Glutamatergic neuron (in vitro differentiated cells): ENCODE measurements at regions not wholly inside any gene's neighbourhood (a gene's known extent, or its start where the extent isn't known, plus 50 kb on each side); places are given as distances from the start of the nearest gene placed in this dataset.

ENCODE experiments used
- DNase-seq: peaks from one replicate; pipeline ENCODE4 v3.0.0; 2022
- H3K27ac Mint-ChIP-seq: one replicate; pipeline ENCODE4 v1.8.0; 2020; ENCODE audit warnings: mild to moderate bottlenecking, mixed read lengths, inconsistent platforms; ENCODE audit not compliant: unreplicated experiment
- H3K27me3 Mint-ChIP-seq: one replicate; pipeline ENCODE4 v1.8.0; 2020; ENCODE audit warnings: mild to moderate bottlenecking, moderate library complexity, mixed read lengths, inconsistent platforms; ENCODE audit not compliant: unreplicated experiment
- H3K36me3 Mint-ChIP-seq: one replicate; pipeline ENCODE4 v1.8.0; 2020; ENCODE audit warnings: mild to moderate bottlenecking, mixed read lengths, inconsistent platforms; ENCODE audit not compliant: unreplicated experiment
- H3K4me1 Mint-ChIP-seq: one replicate; pipeline ENCODE4 v1.8.0; 2020; ENCODE audit warnings: mild to moderate bottlenecking, low read depth, mixed read lengths, inconsistent platforms; ENCODE audit not compliant: unreplicated experiment
- H3K4me3 Mint-ChIP-seq: one replicate; pipeline ENCODE4 v1.8.0; 2020; ENCODE audit warnings: mild to moderate bottlenecking, mixed read lengths, inconsistent platforms; ENCODE audit not compliant: unreplicated experiment
- H3K9me3 Mint-ChIP-seq: one replicate; pipeline ENCODE4 v1.8.0; 2020; ENCODE audit warnings: mild to moderate bottlenecking, moderate library complexity, mixed read lengths, inconsistent platforms; ENCODE audit not compliant: unreplicated experiment
- TF ChIP-seq, protein P1 (sequence below): fragments of 200-600 bp; sonication (generic); IDR thresholded peaks from one replicate; pipeline ENCODE4 v1.5.0; 2021; ENCODE audit not compliant: partially characterized antibody, unreplicated experiment

DNA sequence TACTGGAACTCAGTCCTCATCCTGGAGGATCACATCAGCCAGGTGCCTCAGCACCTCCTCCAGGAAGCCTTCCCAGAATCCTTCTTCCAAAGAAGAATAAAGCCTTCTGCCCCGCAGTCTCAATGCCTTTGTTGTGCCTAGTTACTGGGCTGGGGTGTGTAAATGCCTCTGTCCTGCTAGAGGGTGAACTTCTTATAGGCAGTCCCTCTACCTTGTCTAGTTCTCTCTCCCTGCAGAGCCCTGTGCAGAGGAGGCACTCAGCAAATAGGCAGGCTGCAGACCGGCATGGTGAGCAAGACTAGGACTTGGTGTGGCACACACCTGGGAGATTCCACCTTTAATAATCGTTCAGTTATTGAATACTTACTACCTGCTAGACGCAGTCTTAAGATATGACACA lies 104.7 kb upstream of the PCBD1 start:
- Mint-ChIP-seq H3K36me3 (no peaks in the 10 kb centered on the region), H3K9me3 (peaks cover 2% of the 10 kb centered on the region), H3K27ac (no peak overlapping the region), H3K4me3 (no peak overlapping the region), H3K4me1 (no peaks in the 10 kb centered on the region), H3K27me3 (peaks cover 7% of the 10 kb centered on the region)
- TF ChIP-seq, protein P1, sequence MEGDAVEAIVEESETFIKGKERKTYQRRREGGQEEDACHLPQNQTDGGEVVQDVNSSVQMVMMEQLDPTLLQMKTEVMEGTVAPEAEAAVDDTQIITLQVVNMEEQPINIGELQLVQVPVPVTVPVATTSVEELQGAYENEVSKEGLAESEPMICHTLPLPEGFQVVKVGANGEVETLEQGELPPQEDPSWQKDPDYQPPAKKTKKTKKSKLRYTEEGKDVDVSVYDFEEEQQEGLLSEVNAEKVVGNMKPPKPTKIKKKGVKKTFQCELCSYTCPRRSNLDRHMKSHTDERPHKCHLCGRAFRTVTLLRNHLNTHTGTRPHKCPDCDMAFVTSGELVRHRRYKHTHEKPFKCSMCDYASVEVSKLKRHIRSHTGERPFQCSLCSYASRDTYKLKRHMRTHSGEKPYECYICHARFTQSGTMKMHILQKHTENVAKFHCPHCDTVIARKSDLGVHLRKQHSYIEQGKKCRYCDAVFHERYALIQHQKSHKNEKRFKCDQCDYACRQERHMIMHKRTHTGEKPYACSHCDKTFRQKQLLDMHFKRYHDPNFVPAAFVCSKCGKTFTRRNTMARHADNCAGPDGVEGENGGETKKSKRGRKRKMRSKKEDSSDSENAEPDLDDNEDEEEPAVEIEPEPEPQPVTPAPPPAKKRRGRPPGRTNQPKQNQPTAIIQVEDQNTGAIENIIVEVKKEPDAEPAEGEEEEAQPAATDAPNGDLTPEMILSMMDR, result no peak
- no peak for DNase-seq

DNA sequence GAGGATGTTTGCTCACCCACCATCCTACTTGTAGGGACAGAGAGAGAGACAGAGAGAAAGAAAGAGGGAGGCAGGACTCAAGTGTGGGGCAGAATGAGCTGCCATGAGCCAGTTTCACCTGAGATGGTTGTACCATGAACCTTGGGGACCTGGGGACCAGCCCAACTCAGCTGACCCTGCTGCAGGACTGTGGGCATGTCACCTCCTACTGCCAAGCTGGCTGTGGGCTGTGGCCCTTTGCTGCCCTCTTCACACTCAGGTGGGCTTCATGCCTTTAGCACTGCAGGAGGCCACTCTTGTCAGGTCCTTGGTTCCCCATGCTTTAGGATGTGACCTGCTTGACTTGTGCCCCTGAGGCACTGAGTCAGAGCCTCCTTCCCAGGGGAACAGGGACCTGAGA lies 108.2 kb upstream of the PCBD1 start:
- Mint-ChIP-seq H3K36me3 (peaks cover 6% of the 10 kb centered on the region), H3K27ac (no peak overlapping the region), H3K9me3 (peaks cover 10% of the 10 kb centered on the region), H3K4me3 (no peak overlapping the region), H3K4me1 (no peaks in the 10 kb centered on the region), H3K27me3 (peaks cover 12% of the 10 kb centered on the region)
- no peak for DNase-seq
- TF ChIP-seq, protein P1, result no peak

DNA sequence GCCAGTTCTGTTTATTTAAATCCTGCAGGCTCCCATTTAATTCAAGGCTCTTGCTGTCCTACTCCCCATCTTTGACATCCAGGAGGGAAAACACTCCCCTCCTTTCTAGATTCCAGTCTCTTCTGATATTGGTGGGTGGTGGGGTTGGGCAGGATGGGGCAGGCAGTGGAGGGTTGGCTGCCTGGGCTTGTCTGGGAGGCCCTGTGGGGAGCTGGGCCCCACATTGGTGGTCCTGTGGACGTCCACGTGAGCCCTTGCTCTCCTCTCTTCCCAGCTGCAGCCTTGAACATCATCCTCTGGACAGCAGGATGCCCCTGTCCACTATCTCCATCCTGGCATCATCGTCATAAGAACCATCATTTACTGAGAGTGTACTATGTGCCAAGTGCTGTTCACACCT lies 108.9 kb upstream of the PCBD1 start:
- no peak overlapping the region for H3K4me3 Mint-ChIP-seq
- H3K36me3 Mint-ChIP-seq, result peaks cover 6% of the 10 kb centered on the region
- TF ChIP-seq, protein P1, result no peak
- H3K4me1 Mint-ChIP-seq, result no peaks in the 10 kb centered on the region
- H3K27me3 Mint-ChIP-seq, result peaks cover 12% of the 10 kb centered on the region
- DNase-seq, result no peak
- peaks cover 10% of the 10 kb centered on the region for H3K9me3 Mint-ChIP-seq
- no peak overlapping the region for H3K27ac Mint-ChIP-seq

DNA sequence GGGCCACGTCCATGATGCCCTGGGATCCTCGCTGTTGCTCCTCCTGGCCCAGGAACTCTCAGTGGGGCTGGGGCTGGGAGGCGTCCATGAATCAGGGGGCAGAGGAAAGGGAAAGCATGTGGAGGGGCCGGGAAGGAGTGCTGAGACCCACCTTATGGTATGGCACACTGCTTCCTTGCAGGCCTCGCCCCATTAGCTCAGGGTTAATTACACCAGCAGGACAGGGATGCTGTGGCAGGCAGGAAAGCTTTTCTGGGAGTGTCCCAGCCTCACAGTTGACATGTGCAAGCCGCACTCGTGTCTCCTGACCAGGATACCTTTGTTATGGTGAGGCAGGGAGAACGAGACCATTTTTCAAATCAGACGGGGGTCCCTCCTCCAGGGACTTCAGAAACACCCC lies 109.7 kb upstream of the PCBD1 start:
- peaks cover 10% of the 10 kb centered on the region for H3K27me3 Mint-ChIP-seq
- no peak overlapping the region for H3K27ac Mint-ChIP-seq
- TF ChIP-seq, protein P1, result no peak
- no peak overlapping the region for H3K4me3 Mint-ChIP-seq
- H3K4me1 Mint-ChIP-seq, result no peaks in the 10 kb centered on the region
- H3K36me3 Mint-ChIP-seq, result peaks cover 6% of the 10 kb centered on the region
- DNase-seq, result no peak
- peaks cover 10% of the 10 kb centered on the region for H3K9me3 Mint-ChIP-seq

DNA sequence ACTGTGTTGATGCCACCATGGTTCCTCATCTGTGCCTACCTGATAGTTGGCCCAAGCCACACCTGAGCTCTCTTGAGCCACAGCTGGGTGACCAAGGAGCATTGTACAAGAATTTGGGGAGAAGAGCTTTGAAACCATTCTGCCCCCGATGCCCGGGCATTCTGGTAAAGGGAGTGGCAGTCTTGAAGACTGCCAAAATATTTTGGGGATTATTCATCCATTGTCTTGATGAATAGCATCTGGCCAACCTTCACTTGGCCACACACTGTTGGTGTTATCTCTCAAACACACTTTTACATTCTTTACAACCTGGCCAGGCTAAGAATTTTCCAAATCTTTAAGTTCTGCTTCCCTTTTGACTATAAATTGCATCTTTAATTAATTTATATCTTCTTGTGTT lies 113.1 kb upstream of the PCBD1 start:
- Mint-ChIP-seq H3K9me3 (peaks cover 10% of the 10 kb centered on the region), H3K36me3 (peaks cover 6% of the 10 kb centered on the region), H3K4me1 (peaks cover 2% of the 10 kb centered on the region), H3K4me3 (no peak overlapping the region), H3K27me3 (peaks cover 10% of the 10 kb centered on the region), H3K27ac (no peak overlapping the region)
- TF ChIP-seq, protein P1, result no peak
- no peak for DNase-seq
